Testis (tissue), 2 donors: ENCODE measurements at regions not wholly inside any gene's neighbourhood (a gene's known extent, or its start where the extent isn't known, plus 50 kb on each side); places are given as distances from the start of the nearest gene placed in this dataset.

Experiments used
- DNase-seq: peaks from one replicate; pipeline ENCODE4 v3.0.0-alpha.2; 2019
- H3K27ac ChIP-seq, 2 donors: fragments of 200-600 bp; sonication (generic); one replicate each; pipeline ENCODE4 v1.5.1; 2019
- H3K27me3 ChIP-seq: fragments of 200-600 bp; sonication (generic); one replicate; pipeline ENCODE4 v1.5.1; 2019
- H3K36me3 ChIP-seq: fragments of 200-600 bp; sonication (generic); one replicate; pipeline ENCODE4 v1.5.1; 2017; ENCODE audit warnings: low read depth; ENCODE audit errors: missing control alignments
- H3K4me1 ChIP-seq: fragments of 200-600 bp; sonication (generic); one replicate; pipeline ENCODE4 v1.5.1; 2019
- H3K4me3 ChIP-seq, 2 donors: fragments of 200-600 bp; sonication (generic); one replicate each; pipeline ENCODE4 v1.5.1; 2017 to 2019
- H3K9me3 ChIP-seq: fragments of 200-600 bp; sonication (generic); one replicate; pipeline ENCODE4 v1.5.1; 2017
- POLR2A ChIP-seq: fragments of 450-650 bp; IDR thresholded peaks from one replicate; pipeline ENCODE4 v1.6.1; 2017; ENCODE audit warnings: antibody characterized with exemption, mild to moderate bottlenecking, moderate library complexity
- WGBS, 2 donors: methylation state at CpG; one replicate each; pipeline ENCODE4 v1.1.5; 2018; 5-methylcytosine and 5-hydroxymethylcytosine counted together
- intact Hi-C: fragments of 100-400 bp; cut with DNase I; formaldehyde crosslinking; loops from one replicate; pipeline ENCODE4 v1.15.1; 2023; ENCODE audit warnings: low total_unique reads
- TF ChIP-seq, protein P1 (sequence below), 3 experiments: fragments of 450-650 bp in 2 of 3; fragments of 200-600 bp in 1 of 3; sonication (generic) in 1 of 3; IDR thresholded peaks; one replicate each; pipeline ENCODE4 v1.5.1; 2016 to 2019; ENCODE audit warnings: antibody characterized with exemption in 3 of 3, mild to moderate bottlenecking in 2 of 3, moderate library complexity in 1 of 3

DNA sequence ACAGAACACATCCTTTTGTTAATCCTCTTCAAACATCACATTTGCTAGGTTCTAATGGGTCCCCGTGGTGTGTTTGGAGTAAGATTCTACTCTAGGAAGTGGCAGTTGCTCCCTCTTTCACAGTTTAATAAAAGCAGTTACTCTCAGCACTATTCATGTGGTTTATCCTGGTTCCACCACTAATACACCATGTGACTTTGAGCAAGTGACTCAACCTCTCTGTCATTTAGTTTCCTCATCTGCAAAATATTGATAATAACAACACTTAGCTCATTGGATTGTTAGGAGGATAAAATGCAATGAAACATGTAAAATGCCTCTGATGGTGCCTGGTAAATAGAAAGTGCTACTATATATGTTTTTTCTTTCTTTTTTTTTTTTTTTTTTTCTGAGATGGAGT is 488.0 kb upstream of the NOX3 start:
- TF ChIP-seq, protein P1, sequence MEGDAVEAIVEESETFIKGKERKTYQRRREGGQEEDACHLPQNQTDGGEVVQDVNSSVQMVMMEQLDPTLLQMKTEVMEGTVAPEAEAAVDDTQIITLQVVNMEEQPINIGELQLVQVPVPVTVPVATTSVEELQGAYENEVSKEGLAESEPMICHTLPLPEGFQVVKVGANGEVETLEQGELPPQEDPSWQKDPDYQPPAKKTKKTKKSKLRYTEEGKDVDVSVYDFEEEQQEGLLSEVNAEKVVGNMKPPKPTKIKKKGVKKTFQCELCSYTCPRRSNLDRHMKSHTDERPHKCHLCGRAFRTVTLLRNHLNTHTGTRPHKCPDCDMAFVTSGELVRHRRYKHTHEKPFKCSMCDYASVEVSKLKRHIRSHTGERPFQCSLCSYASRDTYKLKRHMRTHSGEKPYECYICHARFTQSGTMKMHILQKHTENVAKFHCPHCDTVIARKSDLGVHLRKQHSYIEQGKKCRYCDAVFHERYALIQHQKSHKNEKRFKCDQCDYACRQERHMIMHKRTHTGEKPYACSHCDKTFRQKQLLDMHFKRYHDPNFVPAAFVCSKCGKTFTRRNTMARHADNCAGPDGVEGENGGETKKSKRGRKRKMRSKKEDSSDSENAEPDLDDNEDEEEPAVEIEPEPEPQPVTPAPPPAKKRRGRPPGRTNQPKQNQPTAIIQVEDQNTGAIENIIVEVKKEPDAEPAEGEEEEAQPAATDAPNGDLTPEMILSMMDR (IDR thresholded peaks at IDR 0.05): no peak
- TF ChIP-seq POLR2A: no peak
- intact Hi-C loops: no loop called here
- no peak overlapping the region for H3K4me3 ChIP-seq
- whole genome bisulfite sequencing, 2 donors: 97 to 100% methylated on average over 1 of the region's 1 CpG
- H3K4me1 ChIP-seq: no peaks in the 10 kb centered on the region
- no peaks in the 10 kb centered on the region for H3K36me3 ChIP-seq
- no peaks in the 10 kb centered on the region for H3K27me3 ChIP-seq
- no peak overlapping the region for H3K27ac ChIP-seq
- no peak for DNase-seq
- no peaks in the 10 kb centered on the region for H3K9me3 ChIP-seq

DNA sequence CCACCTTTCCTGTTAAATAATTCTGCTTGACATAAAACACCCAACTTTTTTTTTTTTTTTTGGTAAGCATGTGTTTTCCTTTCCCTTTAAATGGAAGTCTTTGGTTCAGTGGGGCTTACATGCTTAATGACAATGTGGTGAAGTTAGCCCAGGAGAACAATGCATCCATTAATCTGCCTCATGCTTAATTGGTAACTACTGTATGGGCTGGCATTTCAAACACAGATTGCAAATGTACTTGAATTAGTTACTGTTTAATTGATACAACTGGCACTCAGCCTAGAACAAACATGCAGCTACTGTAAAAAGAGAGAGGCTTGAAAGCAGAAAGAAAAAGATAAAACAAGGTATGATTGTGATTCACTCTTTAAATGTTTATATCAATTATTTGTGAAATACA is 483.6 kb upstream of the NOX3 start:
- Histone ChIP-seq H3K4me3 (no peak overlapping the region), H3K27me3 (no peaks in the 10 kb centered on the region), H3K27ac (no peak overlapping the region), H3K9me3 (no peaks in the 10 kb centered on the region), H3K4me1 (no peaks in the 10 kb centered on the region), H3K36me3 (no peaks in the 10 kb centered on the region)
- DNase-seq: no peak
- TF ChIP-seq, protein P1 (IDR thresholded peaks at IDR 0.05): no peak
- no peak for TF ChIP-seq POLR2A
- intact Hi-C loops: no loop called here

DNA sequence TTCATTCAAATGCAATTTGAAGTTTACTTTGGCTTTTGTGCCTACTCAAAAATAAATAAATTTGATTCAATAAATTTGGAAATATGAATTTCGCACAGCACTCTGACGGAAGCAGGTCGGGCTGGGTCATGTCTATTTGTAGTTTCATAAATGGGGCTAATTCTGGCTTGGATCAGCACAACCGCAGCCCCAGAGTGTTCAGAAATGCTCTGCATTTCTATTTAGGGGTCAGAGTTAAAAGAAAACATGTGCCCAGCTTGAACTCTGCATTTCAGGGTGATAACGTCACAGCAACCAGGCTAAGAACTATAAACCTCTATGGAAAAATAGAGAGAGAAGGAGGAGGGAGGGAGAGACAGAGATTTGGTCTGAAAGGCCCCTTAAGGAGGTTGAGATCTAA is 480.9 kb upstream of the NOX3 start:
- Histone ChIP-seq H3K4me3 (no peak overlapping the region), H3K27me3 (no peaks in the 10 kb centered on the region), H3K9me3 (no peaks in the 10 kb centered on the region), H3K36me3 (no peaks in the 10 kb centered on the region), H3K4me1 (no peaks in the 10 kb centered on the region), H3K27ac (no peak overlapping the region)
- WGBS, 2 donors: 82 to 87% methylated on average over 5 of the region's 5 CpGs
- TF ChIP-seq, protein P1 (IDR thresholded peaks at IDR 0.05): no peak
- no peak for TF ChIP-seq POLR2A
- DNase-seq: no peak
- intact Hi-C loops: no loop called here

DNA sequence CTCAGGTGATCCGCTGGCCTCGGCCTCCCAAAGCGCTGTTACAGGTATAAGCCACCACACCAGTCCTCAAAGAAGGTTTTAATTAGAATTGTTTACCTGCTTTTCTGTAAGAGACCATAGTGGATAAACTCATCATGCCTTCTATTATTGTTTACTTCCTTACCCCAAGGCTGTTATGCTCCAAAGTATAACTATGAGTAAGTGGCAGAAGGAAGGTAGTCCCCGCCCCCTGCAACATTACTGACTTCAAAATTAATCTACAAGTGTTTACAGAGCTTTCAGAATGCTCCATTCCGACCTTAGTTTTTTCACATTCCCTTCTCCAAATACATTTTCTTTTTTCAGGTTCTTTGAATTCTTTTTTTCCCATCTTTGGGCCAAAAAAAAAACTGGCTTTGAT is 480.5 kb upstream of the NOX3 start:
- no peaks in the 10 kb centered on the region for H3K9me3 ChIP-seq
- H3K36me3 ChIP-seq: no peaks in the 10 kb centered on the region
- no peak overlapping the region for H3K27ac ChIP-seq
- no peak for TF ChIP-seq POLR2A
- TF ChIP-seq, protein P1 (IDR thresholded peaks at IDR 0.05): no peak
- H3K4me1 ChIP-seq: no peaks in the 10 kb centered on the region
- 84 to 90% methylated on average over 5 of the region's 5 CpGs for WGBS, 2 donors
- H3K27me3 ChIP-seq: no peaks in the 10 kb centered on the region
- intact Hi-C loops: no loop called here
- no peak for DNase-seq
- no peak overlapping the region for H3K4me3 ChIP-seq

DNA sequence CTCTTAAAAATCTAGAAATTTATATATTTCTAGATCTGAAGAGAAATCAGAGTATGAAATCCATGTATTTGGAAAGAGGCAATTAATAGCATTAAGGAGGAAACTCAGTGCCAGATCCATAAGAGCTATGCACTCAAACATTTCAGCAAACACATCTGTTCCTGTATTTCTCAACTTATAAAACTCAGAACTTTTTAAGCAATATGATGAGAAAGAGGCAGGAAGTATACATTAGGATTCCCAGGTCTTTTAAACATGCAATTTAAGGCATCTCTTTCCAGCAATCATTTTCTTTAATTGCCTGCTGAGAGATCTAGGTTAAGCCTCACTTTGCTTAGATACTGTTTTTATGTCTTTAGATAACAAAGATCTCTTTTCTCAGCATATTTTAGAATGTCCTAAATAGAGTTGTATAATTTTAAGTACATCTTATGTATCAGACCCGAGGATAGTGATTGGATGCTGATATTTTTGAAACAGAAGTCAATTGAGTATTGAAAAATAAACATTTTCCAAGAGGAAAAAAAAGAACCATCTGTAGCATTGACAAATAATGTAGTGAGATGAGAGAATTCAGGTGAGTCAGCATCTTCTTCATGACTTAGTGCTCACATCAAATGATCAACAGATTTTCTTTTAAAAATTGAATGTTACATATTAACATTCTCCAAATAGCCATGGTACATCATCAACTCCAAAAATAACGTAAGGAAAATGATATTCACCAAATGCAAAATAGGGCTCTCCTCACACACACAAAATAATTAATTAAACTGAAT is 461.4 kb upstream of the NOX3 start:
- WGBS, 2 donors: 73 to 78% methylated on average over 2 of the region's 2 CpGs
- H3K4me3 ChIP-seq: no peak overlapping the region
- no peaks in the 10 kb centered on the region for H3K9me3 ChIP-seq
- DNase-seq: no peak
- H3K27me3 ChIP-seq: no peaks in the 10 kb centered on the region
- no peaks in the 10 kb centered on the region for H3K4me1 ChIP-seq
- no peak for TF ChIP-seq POLR2A
- TF ChIP-seq, protein P1 (IDR thresholded peaks at IDR 0.05): no peak
- no peaks in the 10 kb centered on the region for H3K36me3 ChIP-seq
- intact Hi-C loops: no loop called here
- no peak overlapping the region for H3K27ac ChIP-seq
